HEK293T (cell line): ENCODE measurements at regions not wholly inside any gene's neighbourhood (a gene's known extent, or its start where the extent isn't known, plus 50 kb on each side); places are given as distances from the start of the nearest gene placed in this dataset.

Experiments used
- CTCF ChIA-PET: fragments of 350-600 bp; formaldehyde crosslinking; extraction: SDS; loops from one replicate; lab custom pipeline; 2021; ENCODE audit warnings: antibody characterized with exemption, inconsistent platforms; lab: Yijun Ruan, JAX
- POLR2A ChIA-PET: fragments of 350-600 bp; formaldehyde crosslinking; extraction: SDS; loops from one replicate; lab custom pipeline; 2020; ENCODE audit warnings: antibody characterized with exemption, inconsistent platforms; lab: Yijun Ruan, JAX
- DNase-seq: peaks from one replicate; pipeline ENCODE4 v3.0.0; 2012; ENCODE audit warnings: mixed read lengths; ENCODE audit errors: extremely low spot score
- ARNT ChIP-seq: fragments of 450-650 bp; IDR thresholded peaks from 2 replicates; pipeline ENCODE4 v1.6.1; 2017; ENCODE audit warnings: mild to moderate bottlenecking
- BHLHE40 ChIP-seq: fragments of 450-650 bp; IDR thresholded peaks from 2 replicates; pipeline ENCODE4 v1.6.1; 2016; ENCODE audit warnings: mild to moderate bottlenecking, moderate library complexity, borderline replicate concordance
- CTBP1 ChIP-seq: fragments of 450-650 bp; IDR thresholded peaks from 2 replicates; pipeline ENCODE4 v1.6.1; 2016; ENCODE audit warnings: borderline replicate concordance
- ELF4 ChIP-seq: fragments of 450-650 bp; IDR thresholded peaks from 2 replicates; pipeline ENCODE4 v1.6.1; 2017; ENCODE audit warnings: antibody characterized with exemption
- FOXA1 ChIP-seq: fragments of 450-650 bp; IDR thresholded peaks from 2 replicates; pipeline ENCODE4 v1.6.1; 2016; ENCODE audit warnings: mild to moderate bottlenecking
- FOXK2 ChIP-seq: fragments of 450-650 bp; IDR thresholded peaks from 2 replicates; pipeline ENCODE4 v1.6.1; 2016; ENCODE audit warnings: mild to moderate bottlenecking
- FOXM1 ChIP-seq: fragments of 450-650 bp; IDR thresholded peaks from 2 replicates; pipeline ENCODE4 v1.6.1; 2017; ENCODE audit warnings: mild to moderate bottlenecking, borderline replicate concordance
- HDGF ChIP-seq: fragments of 450-650 bp; IDR thresholded peaks from 2 replicates; pipeline ENCODE4 v1.6.1; 2017; ENCODE audit warnings: antibody characterized with exemption, borderline replicate concordance
- L3MBTL2 ChIP-seq: fragments of 450-650 bp; conservative IDR thresholded peaks from 2 replicates; pipeline ENCODE4 v1.6.1; 2016; ENCODE audit warnings: mild to moderate bottlenecking
- LEF1 ChIP-seq: fragments of 450-650 bp; IDR thresholded peaks from 2 replicates; pipeline ENCODE4 v1.6.1; 2017; ENCODE audit warnings: mild to moderate bottlenecking, borderline replicate concordance
- NFRKB ChIP-seq: fragments of 450-650 bp; IDR thresholded peaks from 2 replicates; pipeline ENCODE4 v1.6.1; 2016; ENCODE audit warnings: mild to moderate bottlenecking, moderate library complexity
- SP1 ChIP-seq: fragments of 450-650 bp; IDR thresholded peaks from 2 replicates; pipeline ENCODE4 v1.6.1; 2017
- SUZ12 ChIP-seq: fragments of 450-650 bp; IDR thresholded peaks from 2 replicates; pipeline ENCODE4 v1.6.1; 2016; ENCODE audit warnings: mild to moderate bottlenecking
- TARDBP ChIP-seq: fragments of 450-650 bp; IDR thresholded peaks from 2 replicates; pipeline ENCODE4 v1.6.1; 2016
- ZNF384 ChIP-seq: fragments of 450-650 bp; IDR thresholded peaks from 2 replicates; pipeline ENCODE4 v1.6.1; 2016
- TF ChIP-seq, protein P1 (sequence below): fragments of 450-650 bp; IDR thresholded peaks from 2 replicates; pipeline ENCODE4 v1.6.1; 2016

DNA sequence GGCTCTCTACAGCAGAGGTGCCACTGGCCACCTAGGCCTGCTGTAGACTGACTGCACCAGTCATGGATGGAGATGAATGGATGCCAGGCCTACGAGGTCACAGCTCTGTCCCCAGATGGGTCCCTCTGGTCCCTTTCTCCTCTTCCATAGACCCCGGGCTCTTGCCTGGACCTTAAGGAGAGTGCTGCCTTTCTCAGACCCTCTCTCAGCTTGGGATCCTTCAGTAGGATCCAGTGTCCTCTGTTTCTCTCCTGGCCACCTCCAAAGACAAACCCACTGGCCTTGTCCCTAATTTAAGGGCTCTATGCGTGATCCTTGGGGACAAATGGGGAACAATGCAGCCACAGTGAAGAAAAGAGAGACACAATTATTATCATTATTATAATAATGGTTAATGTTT lies 189.3 kb upstream of the C16orf82 start:
- CTCF ChIA-PET: no interaction called here
- TF ChIP-seq FOXM1: no peak
- TF ChIP-seq SUZ12: no peak
- no peak for TF ChIP-seq ARNT
- no peak for TF ChIP-seq FOXA1
- no peak for TF ChIP-seq ELF4
- TF ChIP-seq BHLHE40: no peak
- TF ChIP-seq CTBP1: no peak
- TF ChIP-seq HDGF: no peak
- POLR2A ChIA-PET: no interaction called here
- no peak for DNase-seq

DNA sequence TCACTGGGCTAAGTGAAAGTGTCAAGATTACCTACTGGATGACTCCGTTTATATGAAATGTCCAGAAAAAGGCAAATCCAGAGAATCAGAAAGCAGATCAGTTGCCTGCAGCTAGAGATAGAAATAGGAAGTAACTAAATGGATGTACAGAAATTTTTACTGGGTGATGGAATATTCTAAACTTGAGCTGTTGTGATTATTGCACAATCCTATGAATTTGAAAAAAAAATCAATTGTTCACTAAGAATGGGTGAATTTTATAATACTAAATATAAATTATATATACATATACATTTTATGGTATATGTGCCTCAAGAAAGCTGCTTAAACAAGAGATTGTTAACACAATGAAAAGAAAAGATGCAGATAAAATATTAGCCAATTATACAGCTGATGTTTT lies 181.1 kb upstream of the C16orf82 start:
- no peak for DNase-seq
- TF ChIP-seq, protein P1, sequence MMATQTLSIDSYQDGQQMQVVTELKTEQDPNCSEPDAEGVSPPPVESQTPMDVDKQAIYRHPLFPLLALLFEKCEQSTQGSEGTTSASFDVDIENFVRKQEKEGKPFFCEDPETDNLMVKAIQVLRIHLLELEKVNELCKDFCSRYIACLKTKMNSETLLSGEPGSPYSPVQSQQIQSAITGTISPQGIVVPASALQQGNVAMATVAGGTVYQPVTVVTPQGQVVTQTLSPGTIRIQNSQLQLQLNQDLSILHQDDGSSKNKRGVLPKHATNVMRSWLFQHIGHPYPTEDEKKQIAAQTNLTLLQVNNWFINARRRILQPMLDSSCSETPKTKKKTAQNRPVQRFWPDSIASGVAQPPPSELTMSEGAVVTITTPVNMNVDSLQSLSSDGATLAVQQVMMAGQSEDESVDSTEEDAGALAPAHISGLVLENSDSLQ: no peak
- no peak for TF ChIP-seq TARDBP
- no peak for TF ChIP-seq ZNF384
- TF ChIP-seq NFRKB: no peak
- TF ChIP-seq L3MBTL2: no peak
- TF ChIP-seq SUZ12: no peak
- no peak for TF ChIP-seq FOXK2
- TF ChIP-seq BHLHE40: no peak
- no peak for TF ChIP-seq CTBP1
- no peak for TF ChIP-seq SP1
- no peak for TF ChIP-seq HDGF
- no peak for TF ChIP-seq ARNT
- no peak for TF ChIP-seq ELF4
- no peak for TF ChIP-seq LEF1
- TF ChIP-seq FOXM1: no peak
- no peak for TF ChIP-seq FOXA1
- CTCF ChIA-PET: no interaction called here
- POLR2A ChIA-PET: no interaction called here

DNA sequence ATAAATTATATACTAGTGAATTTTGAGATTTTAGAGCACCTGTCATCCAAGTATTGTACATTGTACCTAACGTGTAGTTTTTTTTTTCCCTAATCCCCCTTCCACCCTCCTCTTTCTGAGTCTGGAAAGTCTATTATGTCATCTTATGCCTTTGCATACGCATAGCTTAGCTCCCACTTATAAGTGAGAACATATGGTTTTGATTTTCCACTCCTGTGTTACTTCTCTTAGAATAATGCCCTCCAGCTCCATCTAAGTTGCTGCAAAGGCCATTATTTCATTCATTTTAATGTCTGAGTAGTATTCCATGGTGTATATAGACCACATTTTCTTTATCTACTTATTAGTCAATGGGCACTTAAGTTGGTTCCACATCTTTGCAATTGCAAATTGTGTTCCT lies 177.0 kb upstream of the C16orf82 start:
- POLR2A ChIA-PET: no interaction called here
- no peak for DNase-seq
- TF ChIP-seq FOXA1 (no peak), LEF1 (no peak), FOXK2 (no peak), FOXM1 (no peak), ELF4 (no peak), L3MBTL2 (no peak), CTBP1 (no peak), TARDBP (no peak), HDGF (no peak), ARNT (no peak), NFRKB (no peak), SP1 (no peak)
- TF ChIP-seq, protein P1: no peak
- CTCF ChIA-PET: no interaction called here

DNA sequence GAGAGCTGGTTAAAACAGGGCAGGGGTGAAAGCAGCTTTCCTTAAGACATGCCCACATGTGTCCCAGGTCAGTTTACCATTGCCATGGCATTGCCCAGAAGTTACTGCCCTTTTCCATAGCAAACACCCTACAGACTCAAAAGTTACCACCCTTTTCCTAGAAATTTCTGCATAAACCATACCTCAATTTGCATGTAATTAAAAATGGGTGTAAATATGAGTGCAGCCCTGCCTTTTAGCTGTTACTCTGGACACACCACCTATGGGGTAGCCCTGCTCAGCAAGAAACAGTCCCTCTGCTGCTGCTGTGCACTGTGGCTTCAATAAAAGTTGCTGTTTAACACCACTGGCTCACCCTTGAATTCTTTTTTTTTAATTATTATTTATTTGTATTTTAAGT lies 168.5 kb upstream of the C16orf82 start:
- POLR2A ChIA-PET: no interaction called here
- DNase-seq: no peak
- TF ChIP-seq FOXA1: no peak
- TF ChIP-seq SUZ12: no peak
- no peak for TF ChIP-seq FOXK2
- TF ChIP-seq SP1: no peak
- TF ChIP-seq BHLHE40: no peak
- TF ChIP-seq, protein P1: no peak
- TF ChIP-seq TARDBP: no peak
- CTCF ChIA-PET: no interaction called here

DNA sequence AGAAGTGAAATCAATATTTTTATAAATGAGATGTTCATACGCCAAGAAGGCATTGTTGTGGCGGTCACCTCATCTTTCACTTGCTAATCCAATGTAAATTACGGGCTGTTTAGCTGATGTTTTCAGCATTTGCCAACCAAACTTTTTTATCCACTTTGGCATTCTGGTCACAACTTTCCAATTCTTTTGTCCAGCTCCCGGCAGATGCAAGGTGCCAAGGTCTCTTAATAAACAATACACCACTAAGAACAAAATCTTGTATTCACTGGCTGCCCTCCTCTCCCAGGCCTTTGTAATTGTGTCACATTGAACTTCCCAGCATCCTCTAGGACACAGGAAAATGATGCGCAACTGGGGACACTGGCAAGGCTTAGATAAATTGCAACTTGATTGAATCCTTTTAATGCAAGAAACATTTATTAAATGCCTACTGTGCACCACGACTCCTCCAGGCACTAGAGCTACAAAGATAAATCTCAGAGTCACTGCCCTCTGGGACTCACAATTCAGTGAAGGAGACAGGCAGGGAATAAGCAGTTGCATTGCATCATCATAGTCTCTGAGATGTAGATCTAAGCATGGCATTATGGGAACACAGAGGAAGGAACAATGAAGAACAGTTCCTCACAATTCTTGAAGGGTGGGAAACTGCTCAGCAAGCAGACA lies 165.4 kb upstream of the C16orf82 start:
- ChIA-PET POLR2A (no interaction called here), CTCF (no interaction called here)
- DNase-seq: no peak
- no peak for TF ChIP-seq NFRKB
- no peak for TF ChIP-seq BHLHE40
- TF ChIP-seq LEF1: no peak

DNA sequence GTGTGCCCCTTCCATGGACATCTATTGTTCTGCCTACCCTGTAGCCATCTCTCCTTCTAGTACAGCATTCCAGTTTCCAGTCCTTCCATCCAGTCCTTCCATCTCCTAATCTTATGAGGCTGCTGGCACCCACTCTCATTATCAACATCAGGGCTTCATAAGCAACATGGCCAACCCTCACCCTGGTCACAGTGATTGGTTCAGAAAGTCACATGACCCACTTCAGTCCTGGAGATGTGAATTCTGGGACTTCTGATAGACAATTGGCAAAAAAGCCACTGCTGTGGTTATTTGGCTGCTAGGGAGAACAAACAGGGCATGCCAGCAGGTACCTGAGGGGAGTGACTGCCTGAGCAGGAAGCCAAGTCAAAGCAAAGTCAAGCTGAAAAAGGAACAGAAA lies 164.7 kb upstream of the C16orf82 start:
- CTCF ChIA-PET: no interaction called here
- POLR2A ChIA-PET: no interaction called here
- TF ChIP-seq SUZ12: no peak
- TF ChIP-seq BHLHE40: no peak
- TF ChIP-seq L3MBTL2: no peak
- no peak for TF ChIP-seq FOXM1
- TF ChIP-seq ELF4: no peak
- TF ChIP-seq HDGF: no peak
- no peak for TF ChIP-seq TARDBP
- no peak for TF ChIP-seq FOXK2
- no peak for TF ChIP-seq SP1
- TF ChIP-seq ZNF384: no peak
- TF ChIP-seq CTBP1: no peak
- DNase-seq: no peak

DNA sequence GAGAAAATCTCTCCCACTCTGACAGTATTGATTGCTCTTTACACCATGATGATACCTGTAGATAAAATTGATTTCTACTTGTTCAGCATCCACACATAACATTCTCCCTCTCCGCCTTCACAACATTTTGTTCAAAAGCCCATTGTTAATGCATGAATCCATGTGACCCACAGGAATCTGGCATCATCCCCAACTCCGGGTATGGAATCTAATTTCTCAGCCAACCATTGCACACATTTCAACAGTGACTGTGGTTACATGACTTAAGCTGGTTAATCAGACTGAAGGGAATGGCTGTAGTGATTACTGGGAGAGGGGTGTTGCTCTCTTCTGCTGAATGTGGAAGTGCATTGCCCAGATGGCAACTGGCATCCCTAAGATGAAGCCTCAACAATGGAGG lies 161.4 kb upstream of the C16orf82 start:
- CTCF ChIA-PET: no interaction called here
- DNase-seq: no peak
- POLR2A ChIA-PET: no interaction called here
- TF ChIP-seq FOXK2 (no peak), CTBP1 (no peak), BHLHE40 (no peak), SUZ12 (no peak), LEF1 (no peak), SP1 (no peak), L3MBTL2 (no peak), NFRKB (no peak), ARNT (no peak), HDGF (no peak), FOXA1 (no peak), ZNF384 (no peak), FOXM1 (no peak), TARDBP (no peak)
- TF ChIP-seq, protein P1: no peak
